ENCODE measurements at regions not wholly inside any gene's neighbourhood (a gene's known extent, or its start where the extent isn't known, plus 50 kb on each side); places are given as distances from the start of the nearest gene placed in this dataset.

GRCh38 chr12:46558677-46559076 is 186.1 kb upstream of the SLC38A2 start:
- TF ChIP-seq CTCF (IDR thresholded peaks at IDR 0.05; ENCODE audit: borderline replicate concordance, extremely low read depth, insufficient read depth) = no peak
- H3K27ac ChIP-seq (ENCODE audit: low read depth in 2 of 2, low read length in 2 of 2) = no peak overlapping the region

GRCh38 chr12:46557539-46558373 is 185.2 kb upstream of the SLC38A2 start:
- Histone ChIP-seq H3K9me3 (ENCODE audit: control insufficient read depth in 2 of 3, insufficient read depth in 1 of 3, low read length in 3 of 3) (no peaks in the 10 kb centered on the region), H3K27ac (ENCODE audit: low read depth in 2 of 2, low read length in 2 of 2) (no peak overlapping the region), H3K4me3 (ENCODE audit: low read length in 3 of 3) (no peak overlapping the region), H3K4me1 (ENCODE audit: control insufficient read depth in 2 of 3, insufficient read depth in 2 of 3, low read depth in 1 of 3, low read length in 3 of 3) (peaks cover 0 to 6% (median 0%) of the 10 kb centered on the region in 3 donors), H3K27me3 (ENCODE audit: control insufficient read depth, insufficient read depth, low read length) (no peaks in the 10 kb centered on the region), H3K36me3 (ENCODE audit: control insufficient read depth in 2 of 3, insufficient read depth in 3 of 3, low read length in 3 of 3) (no peaks in the 10 kb centered on the region), H3K9ac (ENCODE audit: low read length in 3 of 3) (no peak overlapping the region)
- FAIRE-seq (no peak), DNase-seq (no peak)
- no peak for TF ChIP-seq CTCF (IDR thresholded peaks at IDR 0.05; ENCODE audit: borderline replicate concordance, extremely low read depth, insufficient read depth)
- intact Hi-C loops (cut with DNase I) = no loop called here

More at GRCh38 chr12:46558677-46559076, 186.1 kb upstream of the SLC38A2 start:
- FAIRE-seq = no peak
- Histone ChIP-seq H3K4me3 (ENCODE audit: low read length in 3 of 3) (no peak overlapping the region), H3K4me1 (ENCODE audit: control insufficient read depth in 2 of 3, insufficient read depth in 2 of 3, low read depth in 1 of 3, low read length in 3 of 3) (peaks cover 0 to 6% (median 0%) of the 10 kb centered on the region in 3 donors), H3K9ac (ENCODE audit: low read length in 3 of 3) (no peak overlapping the region), H3K27me3 (ENCODE audit: control insufficient read depth, insufficient read depth, low read length) (no peaks in the 10 kb centered on the region), H3K9me3 (ENCODE audit: control insufficient read depth in 2 of 3, insufficient read depth in 1 of 3, low read length in 3 of 3) (no peaks in the 10 kb centered on the region), H3K36me3 (ENCODE audit: control insufficient read depth in 2 of 3, insufficient read depth in 3 of 3, low read length in 3 of 3) (no peaks in the 10 kb centered on the region)
- intact Hi-C loops (cut with DNase I) = no loop called here
- DNase-seq = no peak

- Histone ChIP-seq H3K36me3 (ENCODE audit: control insufficient read depth in 2 of 3, insufficient read depth in 3 of 3, low read length in 3 of 3) (no peaks in the 10 kb centered on the region), H3K4me1 (ENCODE audit: control insufficient read depth in 2 of 3, insufficient read depth in 2 of 3, low read depth in 1 of 3, low read length in 3 of 3) (peaks cover 0 to 6% (median 0%) of the 10 kb centered on the region in 3 donors), H3K9ac (ENCODE audit: low read length in 3 of 3) (no peak overlapping the region), H3K4me3 (ENCODE audit: low read length in 3 of 3) (no peak overlapping the region), H3K27ac (ENCODE audit: low read depth in 2 of 2, low read length in 2 of 2) (no peak overlapping the region), H3K27me3 (ENCODE audit: control insufficient read depth, insufficient read depth, low read length) (no peaks in the 10 kb centered on the region), H3K9me3 (ENCODE audit: control insufficient read depth in 2 of 3, insufficient read depth in 1 of 3, low read length in 3 of 3) (no peaks in the 10 kb centered on the region)
- no peak for FAIRE-seq
- no peak for TF ChIP-seq CTCF (IDR thresholded peaks at IDR 0.05; ENCODE audit: borderline replicate concordance, extremely low read depth, insufficient read depth)
- intact Hi-C loops (cut with DNase I) = no loop called here
- no peak for DNase-seq
These were observed 184.4 kb upstream of the SLC38A2 start for GRCh38 chr12:46556819-46557524.

All from kidney (tissue), 13 donors.